GM12891 (cell line): ENCODE measurements at regions not wholly inside any gene's neighbourhood (a gene's known extent, or its start where the extent isn't known, plus 50 kb on each side); places are given as distances from the start of the nearest gene placed in this dataset.

Source experiments
- PAX5 ChIP-seq: IDR thresholded peaks from 2 replicates; pipeline ENCODE4 v1.6.1; 2011; ENCODE audit warnings: low read length, moderate library complexity, mild to moderate bottlenecking; ENCODE audit not compliant: insufficient read depth, severe bottlenecking
- POLR2A ChIP-seq: IDR thresholded peaks from 2 replicates; pipeline ENCODE4 v1.6.1; 2011; ENCODE audit warnings: low read depth, low read length, control low read depth
- POLR2AphosphoS5 ChIP-seq: IDR thresholded peaks from 2 replicates; pipeline ENCODE4 v1.6.1; 2011; ENCODE audit warnings: low read depth, low read length, control low read depth
- POU2F2 ChIP-seq: IDR thresholded peaks from 2 replicates; pipeline ENCODE4 v1.6.1; 2011; ENCODE audit warnings: low read depth, mild to moderate bottlenecking, control low read depth, low read length, moderate library complexity
- SPI1 ChIP-seq: IDR thresholded peaks from 2 replicates; pipeline ENCODE4 v1.6.1; 2011; ENCODE audit warnings: low read depth, low read length, control low read depth
- TAF1 ChIP-seq: IDR thresholded peaks from 2 replicates; pipeline ENCODE4 v1.6.1; 2011; ENCODE audit warnings: low read depth, low read length, control low read depth

DNA sequence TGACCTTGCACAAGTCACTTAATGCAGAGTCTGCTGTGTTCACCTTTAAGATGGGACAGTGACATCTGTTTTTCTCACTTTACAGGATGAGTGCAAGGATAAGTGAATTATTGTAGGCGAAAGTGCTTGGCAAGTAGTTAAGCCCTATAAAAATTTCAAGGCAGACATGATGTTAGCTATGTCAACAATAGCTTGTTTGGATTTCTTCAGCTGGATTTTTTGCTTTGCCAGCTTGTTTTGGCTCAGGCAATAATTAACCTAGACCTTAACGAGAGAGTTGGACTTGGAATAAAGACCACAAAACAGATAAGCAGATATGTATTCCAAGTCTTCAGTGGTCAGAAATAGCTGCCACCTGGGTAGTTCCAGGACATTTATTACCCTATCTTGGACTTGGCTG lies 255.2 kb downstream of the ARL4A start:
- no peak for TF ChIP-seq POLR2AphosphoS5
- TF ChIP-seq SPI1: no peak
- TF ChIP-seq POLR2A: no peak
- no peak for TF ChIP-seq TAF1
- no peak for TF ChIP-seq POU2F2
- TF ChIP-seq PAX5: no peak
